K562 (cell line): ENCODE measurements at regions not wholly inside any gene's neighbourhood (a gene's known extent, or its start where the extent isn't known, plus 50 kb on each side); places are given as distances from the start of the nearest gene placed in this dataset.

Experiments used
- ATF1 ChIP-seq, 2 experiments: fragments of 450-650 bp in 1 of 2; IDR thresholded peaks; 2 replicates each; pipeline ENCODE4 v1.6.1; 2016; ENCODE audit warnings: missing compliant biosample characterization in 1 of 2, missing genetic modification characterization in 1 of 2
- DPF2 ChIP-seq: fragments of 450-650 bp; IDR thresholded peaks from 2 replicates; pipeline ENCODE4 v1.6.1; 2016
- E2F4 ChIP-seq: sonication (generic); formaldehyde crosslinking; IDR thresholded peaks from 2 replicates; pipeline ENCODE4 v1.8.0; 2022; ENCODE audit warnings: mild to moderate bottlenecking, low read depth, missing genetic modification reagents
- ETV6 ChIP-seq, 3 experiments: fragments of 150-350 bp in 1 of 3; sonication (generic) in 1 of 3; formaldehyde crosslinking in 1 of 3; IDR thresholded peaks; 2 replicates each; pipeline versions ENCODE4 v1.6.1 to v1.8.0; 2014 to 2022; ENCODE audit warnings: borderline replicate concordance in 2 of 3, low read depth in 2 of 3, antibody characterized with exemption in 1 of 3, low read length in 1 of 3, mild to moderate bottlenecking in 1 of 3, missing genetic modification reagents in 1 of 3
- MCM5 ChIP-seq: fragments of 450-650 bp; IDR thresholded peaks from 2 replicates; pipeline ENCODE4 v1.6.1; 2016; ENCODE audit warnings: low read depth
- SMAD1 ChIP-seq: fragments of 150-350 bp; IDR thresholded peaks from 2 replicates; pipeline ENCODE4 v1.6.1; 2014; ENCODE audit warnings: low read length, low read depth; ENCODE audit not compliant: partially characterized antibody
- SMARCA4 ChIP-seq: fragments of 450-650 bp; IDR thresholded peaks from 2 replicates; pipeline ENCODE4 v1.6.1; 2016
- SOX6 ChIP-seq: fragments of 450-650 bp; IDR thresholded peaks from 2 replicates; pipeline ENCODE4 v1.6.1; 2014; ENCODE audit warnings: mild to moderate bottlenecking
- TCF7 ChIP-seq: sonication (generic); IDR thresholded peaks from 2 replicates; pipeline ENCODE4 v1.6.1; 2016; ENCODE audit warnings: antibody characterized with exemption, borderline replicate concordance
- ZBTB7A ChIP-seq: IDR thresholded peaks from 2 replicates; pipeline ENCODE4 v1.6.1; 2011; ENCODE audit warnings: low read depth, mild to moderate bottlenecking, low read length, moderate library complexity, borderline replicate concordance; ENCODE audit not compliant: control insufficient read depth
- ZC3H8 ChIP-seq: fragments of 450-650 bp; IDR thresholded peaks from 2 replicates; pipeline ENCODE4 v1.6.1; 2017
- ZNF124 ChIP-seq: sonication (generic); formaldehyde crosslinking; IDR thresholded peaks from 2 replicates; pipeline ENCODE4 v1.8.1; 2022; ENCODE audit warnings: missing genetic modification reagents
- ZNF143 ChIP-seq: sonication (generic); formaldehyde crosslinking; IDR thresholded peaks from 2 replicates; pipeline ENCODE4 v1.9.0; 2022; ENCODE audit warnings: mild to moderate bottlenecking, missing genetic modification reagents
- ZNF324 ChIP-seq: fragments of 250-450 bp; sonication (Bioruptor Pico); IDR thresholded peaks from 2 replicates; pipeline ENCODE4 v1.4.0; 2020; ENCODE audit warnings: mild to moderate bottlenecking
- ZNF668 ChIP-seq: fragments of 250-450 bp; sonication (Bioruptor Pico); IDR thresholded peaks from 2 replicates; pipeline ENCODE4 v1.8.0; 2022; ENCODE audit warnings: mild to moderate bottlenecking, inconsistent platforms
- TF ChIP-seq, protein P1 (sequence below), 2 experiments: fragments of 450-650 bp in 1 of 2; IDR thresholded peaks; 2 replicates each; pipeline ENCODE4 v1.6.1; 2011 to 2017; ENCODE audit warnings: low read depth in 2 of 2, antibody characterized with exemption in 1 of 2, borderline replicate concordance in 1 of 2, low read length in 1 of 2, mild to moderate bottlenecking in 1 of 2, mixed read lengths in 1 of 2; ENCODE audit not compliant: control insufficient read depth in 1 of 2
- TF ChIP-seq, protein P2 (sequence below), 3 experiments: fragments of 200-800 bp in 1 of 3; fragments of 250-450 bp in 1 of 3; fragments of 450-650 bp in 1 of 3; sonication (Bioruptor Pico) in 1 of 3; sonication (Bioruptor generic) in 1 of 3; formaldehyde crosslinking in 1 of 3; IDR thresholded peaks; 2 replicates each; pipeline versions ENCODE4 v1.6.1 to v1.8.0; 2016 to 2022; ENCODE audit warnings: mild to moderate bottlenecking in 2 of 3, missing genetic modification characterization in 2 of 3, missing compliant biosample characterization in 1 of 3, moderate library complexity in 1 of 3
- TF ChIP-seq, protein P3 (sequence below): fragments of 250-450 bp; sonication (Bioruptor Pico); IDR thresholded peaks from 2 replicates; pipeline ENCODE4 v1.8.0; 2021; ENCODE audit warnings: moderate library complexity, mild to moderate bottlenecking, inconsistent platforms

- TF ChIP-seq, protein P1, sequence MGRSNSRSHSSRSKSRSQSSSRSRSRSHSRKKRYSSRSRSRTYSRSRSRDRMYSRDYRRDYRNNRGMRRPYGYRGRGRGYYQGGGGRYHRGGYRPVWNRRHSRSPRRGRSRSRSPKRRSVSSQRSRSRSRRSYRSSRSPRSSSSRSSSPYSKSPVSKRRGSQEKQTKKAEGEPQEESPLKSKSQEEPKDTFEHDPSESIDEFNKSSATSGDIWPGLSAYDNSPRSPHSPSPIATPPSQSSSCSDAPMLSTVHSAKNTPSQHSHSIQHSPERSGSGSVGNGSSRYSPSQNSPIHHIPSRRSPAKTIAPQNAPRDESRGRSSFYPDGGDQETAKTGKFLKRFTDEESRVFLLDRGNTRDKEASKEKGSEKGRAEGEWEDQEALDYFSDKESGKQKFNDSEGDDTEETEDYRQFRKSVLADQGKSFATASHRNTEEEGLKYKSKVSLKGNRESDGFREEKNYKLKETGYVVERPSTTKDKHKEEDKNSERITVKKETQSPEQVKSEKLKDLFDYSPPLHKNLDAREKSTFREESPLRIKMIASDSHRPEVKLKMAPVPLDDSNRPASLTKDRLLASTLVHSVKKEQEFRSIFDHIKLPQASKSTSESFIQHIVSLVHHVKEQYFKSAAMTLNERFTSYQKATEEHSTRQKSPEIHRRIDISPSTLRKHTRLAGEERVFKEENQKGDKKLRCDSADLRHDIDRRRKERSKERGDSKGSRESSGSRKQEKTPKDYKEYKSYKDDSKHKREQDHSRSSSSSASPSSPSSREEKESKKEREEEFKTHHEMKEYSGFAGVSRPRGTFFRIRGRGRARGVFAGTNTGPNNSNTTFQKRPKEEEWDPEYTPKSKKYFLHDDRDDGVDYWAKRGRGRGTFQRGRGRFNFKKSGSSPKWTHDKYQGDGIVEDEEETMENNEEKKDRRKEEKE (IDR thresholded peaks at IDR 0.05; ENCODE audit: borderline replicate concordance in 1 of 2, control insufficient read depth in 1 of 2, low read depth in 2 of 2, low read length in 1 of 2): no peak
- TF ChIP-seq DPF2: peak; percentile 46; the same call in 1 of the 2 replicates
- TF ChIP-seq ZNF324 (CRISPR knock-in tag): no peak
- no peak for TF ChIP-seq ATF1 (CRISPR knock-in tag; IDR thresholded peaks at IDR 0.05)
- peak; percentile 21; the same call in 1 of the 2 replicates for TF ChIP-seq ATF1 (tag; IDR thresholded peaks at IDR 0.05)
- TF ChIP-seq ZNF143 (CRISPR knock-in tag): no peak
- TF ChIP-seq SMAD1: no peak
- TF ChIP-seq ZNF668: no peak
- no peak for TF ChIP-seq ZNF124 (CRISPR knock-in tag)
- no peak for TF ChIP-seq ZC3H8
- peak; percentile 76 for TF ChIP-seq SMARCA4
- TF ChIP-seq SOX6: 0 out of 2 replicates have a peak, but pooled peaks have one; percentile 14
- TF ChIP-seq, protein P2, sequence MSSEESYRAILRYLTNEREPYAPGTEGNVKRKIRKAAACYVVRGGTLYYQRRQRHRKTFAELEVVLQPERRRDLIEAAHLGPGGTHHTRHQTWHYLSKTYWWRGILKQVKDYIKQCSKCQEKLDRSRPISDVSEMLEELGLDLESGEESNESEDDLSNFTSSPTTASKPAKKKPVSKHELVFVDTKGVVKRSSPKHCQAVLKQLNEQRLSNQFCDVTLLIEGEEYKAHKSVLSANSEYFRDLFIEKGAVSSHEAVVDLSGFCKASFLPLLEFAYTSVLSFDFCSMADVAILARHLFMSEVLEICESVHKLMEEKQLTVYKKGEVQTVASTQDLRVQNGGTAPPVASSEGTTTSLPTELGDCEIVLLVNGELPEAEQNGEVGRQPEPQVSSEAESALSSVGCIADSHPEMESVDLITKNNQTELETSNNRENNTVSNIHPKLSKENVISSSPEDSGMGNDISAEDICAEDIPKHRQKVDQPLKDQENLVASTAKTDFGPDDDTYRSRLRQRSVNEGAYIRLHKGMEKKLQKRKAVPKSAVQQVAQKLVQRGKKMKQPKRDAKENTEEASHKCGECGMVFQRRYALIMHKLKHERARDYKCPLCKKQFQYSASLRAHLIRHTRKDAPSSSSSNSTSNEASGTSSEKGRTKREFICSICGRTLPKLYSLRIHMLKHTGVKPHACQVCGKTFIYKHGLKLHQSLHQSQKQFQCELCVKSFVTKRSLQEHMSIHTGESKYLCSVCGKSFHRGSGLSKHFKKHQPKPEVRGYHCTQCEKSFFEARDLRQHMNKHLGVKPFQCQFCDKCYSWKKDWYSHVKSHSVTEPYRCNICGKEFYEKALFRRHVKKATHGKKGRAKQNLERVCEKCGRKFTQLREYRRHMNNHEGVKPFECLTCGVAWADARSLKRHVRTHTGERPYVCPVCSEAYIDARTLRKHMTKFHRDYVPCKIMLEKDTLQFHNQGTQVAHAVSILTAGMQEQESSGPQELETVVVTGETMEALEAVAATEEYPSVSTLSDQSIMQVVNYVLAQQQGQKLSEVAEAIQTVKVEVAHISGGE (CRISPR knock-in tag; IDR thresholded peaks at IDR 0.05): no peak
- no peak for TF ChIP-seq ETV6 (IDR thresholded peaks at IDR 0.05; ENCODE audit: borderline replicate concordance in 1 of 2, low read depth in 2 of 2, low read length in 1 of 2)
- no peak for TF ChIP-seq ETV6 (CRISPR knock-in tag; IDR thresholded peaks at IDR 0.05; ENCODE audit: borderline replicate concordance)
- TF ChIP-seq ZBTB7A: no peak
- no peak for TF ChIP-seq E2F4 (CRISPR knock-in tag)
- TF ChIP-seq, protein P3, sequence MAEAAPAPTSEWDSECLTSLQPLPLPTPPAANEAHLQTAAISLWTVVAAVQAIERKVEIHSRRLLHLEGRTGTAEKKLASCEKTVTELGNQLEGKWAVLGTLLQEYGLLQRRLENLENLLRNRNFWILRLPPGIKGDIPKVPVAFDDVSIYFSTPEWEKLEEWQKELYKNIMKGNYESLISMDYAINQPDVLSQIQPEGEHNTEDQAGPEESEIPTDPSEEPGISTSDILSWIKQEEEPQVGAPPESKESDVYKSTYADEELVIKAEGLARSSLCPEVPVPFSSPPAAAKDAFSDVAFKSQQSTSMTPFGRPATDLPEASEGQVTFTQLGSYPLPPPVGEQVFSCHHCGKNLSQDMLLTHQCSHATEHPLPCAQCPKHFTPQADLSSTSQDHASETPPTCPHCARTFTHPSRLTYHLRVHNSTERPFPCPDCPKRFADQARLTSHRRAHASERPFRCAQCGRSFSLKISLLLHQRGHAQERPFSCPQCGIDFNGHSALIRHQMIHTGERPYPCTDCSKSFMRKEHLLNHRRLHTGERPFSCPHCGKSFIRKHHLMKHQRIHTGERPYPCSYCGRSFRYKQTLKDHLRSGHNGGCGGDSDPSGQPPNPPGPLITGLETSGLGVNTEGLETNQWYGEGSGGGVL (CRISPR knock-in tag): no peak
- no peak for TF ChIP-seq MCM5
- TF ChIP-seq TCF7: no peak
Observed at GRCh38 chr18:30705943-30706342, 336.6 kb downstream of the DSC3 start (continued).
